ENCODE measurements at regions not wholly inside any gene's neighbourhood (a gene's known extent, or its start where the extent isn't known, plus 50 kb on each side); places are given as distances from the start of the nearest gene placed in this dataset.
"Not testable (repeated sequence)": the region's sequence is repeated elsewhere in the genome, so short reads cannot be mapped to it uniquely, and the experiment has no call there.

DNA sequence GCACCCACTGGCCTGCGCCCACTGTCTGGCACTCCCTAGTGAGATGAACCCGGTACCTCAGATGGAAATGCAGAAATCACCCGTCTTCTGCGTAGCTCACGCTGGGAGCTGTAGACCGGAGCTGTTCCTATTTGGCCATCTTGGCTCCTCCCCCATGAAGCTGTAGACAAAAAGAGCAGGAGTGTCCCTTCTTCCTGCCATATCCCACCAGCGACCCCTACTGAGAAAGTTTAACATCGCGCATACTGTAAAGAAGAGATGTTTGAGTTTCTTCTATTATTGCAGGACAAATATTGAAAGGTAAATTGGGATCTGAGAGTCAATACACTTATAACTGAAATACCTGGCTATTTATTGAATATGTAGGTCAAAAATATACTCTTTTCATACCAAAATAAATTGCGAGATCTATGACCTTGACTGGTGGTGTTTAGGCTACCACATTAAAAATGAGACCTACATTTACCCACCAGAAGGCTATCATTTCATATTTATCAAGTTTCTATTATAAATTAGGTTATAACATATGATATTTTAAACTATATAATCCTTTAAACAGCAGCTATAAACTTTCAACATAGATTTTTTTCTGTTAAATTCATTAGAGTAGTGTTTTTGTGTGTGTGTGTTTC, 586.3 kb downstream of the HTR1B start:
- H3K36me3 Mint-ChIP-seq (ENCODE audit: unreplicated experiment) = peaks cover 25% of the 10 kb centered on the region
- H3K27me3 Mint-ChIP-seq (ENCODE audit: unreplicated experiment) = peaks cover 10% of the 10 kb centered on the region
- peak overlapping the region; percentile 93 for H3K4me3 Mint-ChIP-seq (ENCODE audit: unreplicated experiment)
- TF ChIP-seq, protein P1, sequence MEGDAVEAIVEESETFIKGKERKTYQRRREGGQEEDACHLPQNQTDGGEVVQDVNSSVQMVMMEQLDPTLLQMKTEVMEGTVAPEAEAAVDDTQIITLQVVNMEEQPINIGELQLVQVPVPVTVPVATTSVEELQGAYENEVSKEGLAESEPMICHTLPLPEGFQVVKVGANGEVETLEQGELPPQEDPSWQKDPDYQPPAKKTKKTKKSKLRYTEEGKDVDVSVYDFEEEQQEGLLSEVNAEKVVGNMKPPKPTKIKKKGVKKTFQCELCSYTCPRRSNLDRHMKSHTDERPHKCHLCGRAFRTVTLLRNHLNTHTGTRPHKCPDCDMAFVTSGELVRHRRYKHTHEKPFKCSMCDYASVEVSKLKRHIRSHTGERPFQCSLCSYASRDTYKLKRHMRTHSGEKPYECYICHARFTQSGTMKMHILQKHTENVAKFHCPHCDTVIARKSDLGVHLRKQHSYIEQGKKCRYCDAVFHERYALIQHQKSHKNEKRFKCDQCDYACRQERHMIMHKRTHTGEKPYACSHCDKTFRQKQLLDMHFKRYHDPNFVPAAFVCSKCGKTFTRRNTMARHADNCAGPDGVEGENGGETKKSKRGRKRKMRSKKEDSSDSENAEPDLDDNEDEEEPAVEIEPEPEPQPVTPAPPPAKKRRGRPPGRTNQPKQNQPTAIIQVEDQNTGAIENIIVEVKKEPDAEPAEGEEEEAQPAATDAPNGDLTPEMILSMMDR (IDR thresholded peaks at IDR 0.05; ENCODE audit: partially characterized antibody, unreplicated experiment) = peak; percentile 56
- peak; percentile 69 for DNase-seq
- no peaks in the 10 kb centered on the region for H3K4me1 Mint-ChIP-seq (ENCODE audit: low read depth, unreplicated experiment)
- H3K9me3 Mint-ChIP-seq (ENCODE audit: unreplicated experiment) = peaks cover 4% of the 10 kb centered on the region
- H3K27ac Mint-ChIP-seq (ENCODE audit: unreplicated experiment) = peak overlapping the region; percentile 96

- peak; percentile 45 for DNase-seq
These were observed 586.9 kb downstream of the HTR1B start for GRCh38 chr6:76876430-76876829.

GRCh38 chr6:76867182-76867581, 596.1 kb downstream of the HTR1B start:
- Mint-ChIP-seq H3K36me3 (ENCODE audit: unreplicated experiment) (peaks cover 5% of the 10 kb centered on the region), H3K9me3 (ENCODE audit: unreplicated experiment) (no peaks in the 10 kb centered on the region), H3K27me3 (ENCODE audit: unreplicated experiment) (no peaks in the 10 kb centered on the region), H3K27ac (ENCODE audit: unreplicated experiment) (no peak overlapping the region), H3K4me1 (ENCODE audit: low read depth, unreplicated experiment) (no peaks in the 10 kb centered on the region), H3K4me3 (ENCODE audit: unreplicated experiment) (no peak overlapping the region)
- no peak for DNase-seq
- TF ChIP-seq, protein P1 (IDR thresholded peaks at IDR 0.05; ENCODE audit: partially characterized antibody, unreplicated experiment) = no peak

More at GRCh38 chr6:76876430-76876829, 586.9 kb downstream of the HTR1B start:
- H3K36me3 Mint-ChIP-seq (ENCODE audit: unreplicated experiment) = peaks cover 25% of the 10 kb centered on the region
- H3K27ac Mint-ChIP-seq (ENCODE audit: unreplicated experiment) = peak overlapping the region; percentile 96
- H3K27me3 Mint-ChIP-seq (ENCODE audit: unreplicated experiment); H3K4me1 Mint-ChIP-seq (ENCODE audit: low read depth, unreplicated experiment); H3K9me3 Mint-ChIP-seq (ENCODE audit: unreplicated experiment): not testable (repeated sequence)
- peak overlapping the region; percentile 93 for H3K4me3 Mint-ChIP-seq (ENCODE audit: unreplicated experiment)

- H3K36me3 Mint-ChIP-seq (ENCODE audit: unreplicated experiment) = peaks cover 4% of the 10 kb centered on the region
- no peak for DNase-seq
- H3K4me3 Mint-ChIP-seq (ENCODE audit: unreplicated experiment) = no peak overlapping the region
- no peaks in the 10 kb centered on the region for H3K4me1 Mint-ChIP-seq (ENCODE audit: low read depth, unreplicated experiment)
- TF ChIP-seq, protein P1 (IDR thresholded peaks at IDR 0.05; ENCODE audit: partially characterized antibody, unreplicated experiment) = no peak
- H3K9me3 Mint-ChIP-seq (ENCODE audit: unreplicated experiment) = no peaks in the 10 kb centered on the region
- H3K27ac Mint-ChIP-seq (ENCODE audit: unreplicated experiment) = no peak overlapping the region
- H3K27me3 Mint-ChIP-seq (ENCODE audit: unreplicated experiment) = no peaks in the 10 kb centered on the region
These were observed 597.0 kb downstream of the HTR1B start for GRCh38 chr6:76866091-76866915.

DNA sequence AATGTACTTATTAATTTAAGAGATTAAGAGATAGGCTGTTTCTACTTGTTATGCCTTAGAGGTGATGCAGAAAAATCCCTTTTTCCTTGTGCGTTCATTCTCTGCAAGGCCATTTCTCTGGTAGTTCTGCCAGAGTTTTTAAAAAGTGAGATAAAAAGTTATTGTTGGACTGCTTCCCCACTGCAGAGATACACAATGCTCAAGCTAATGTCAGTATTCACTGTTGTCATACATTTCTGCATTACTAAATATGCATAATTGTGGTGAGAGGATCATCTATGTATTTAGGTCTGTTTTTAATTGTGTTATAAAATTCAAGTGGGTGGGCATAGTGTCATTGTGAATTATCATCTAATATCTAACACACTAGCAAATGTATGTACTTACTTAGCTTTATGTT, 600.4 kb downstream of the HTR1B start:
- H3K27me3 Mint-ChIP-seq (ENCODE audit: unreplicated experiment) = no peaks in the 10 kb centered on the region
- peaks cover 4% of the 10 kb centered on the region for H3K36me3 Mint-ChIP-seq (ENCODE audit: unreplicated experiment)
- TF ChIP-seq, protein P1 (IDR thresholded peaks at IDR 0.05; ENCODE audit: partially characterized antibody, unreplicated experiment) = no peak
- H3K4me1 Mint-ChIP-seq (ENCODE audit: low read depth, unreplicated experiment) = no peaks in the 10 kb centered on the region
- H3K4me3 Mint-ChIP-seq (ENCODE audit: unreplicated experiment) = no peak overlapping the region
- no peak overlapping the region for H3K27ac Mint-ChIP-seq (ENCODE audit: unreplicated experiment)
- H3K9me3 Mint-ChIP-seq (ENCODE audit: unreplicated experiment) = no peaks in the 10 kb centered on the region
- no peak for DNase-seq
